HepG2 (cell line): ENCODE measurements at regions not wholly inside any gene's neighbourhood (a gene's known extent, or its start where the extent isn't known, plus 50 kb on each side); places are given as distances from the start of the nearest gene placed in this dataset.

Source experiments
- E2F1 ChIP-seq: sonication (generic); formaldehyde crosslinking; IDR thresholded peaks from 2 replicates; pipeline ENCODE4 v1.5.0; 2020; ENCODE audit warnings: missing genetic modification reagents
- ELF3 ChIP-seq: IDR thresholded peaks from 2 replicates; pipeline ENCODE4 v1.6.1; 2016; ENCODE audit warnings: missing genetic modification reagents, missing compliant biosample characterization
- SAFB2 ChIP-seq: sonication (generic); formaldehyde crosslinking; IDR thresholded peaks from 2 replicates; pipeline ENCODE4 v1.5.1; 2020; ENCODE audit warnings: missing genetic modification reagents, low read depth, mild to moderate bottlenecking, borderline replicate concordance
- SKIL ChIP-seq: sonication (generic); formaldehyde crosslinking; IDR thresholded peaks from 2 replicates; pipeline ENCODE4 v1.8.0; 2022; ENCODE audit warnings: missing genetic modification reagents, mild to moderate bottlenecking, moderate library complexity, borderline replicate concordance
- SOX13 ChIP-seq, 3 experiments: fragments of 450-650 bp in 1 of 3; sonication (generic) in 1 of 3; formaldehyde crosslinking in 1 of 3; IDR thresholded peaks in 2 of 3; conservative IDR thresholded peaks in 1 of 3; 2 replicates each; pipeline versions ENCODE4 v1.5.0 to v1.6.1; 2016 to 2020; ENCODE audit warnings: antibody characterized with exemption in 1 of 3, mild to moderate bottlenecking in 1 of 3, missing compliant biosample characterization in 1 of 3, missing genetic modification reagents in 1 of 3, moderate library complexity in 1 of 3
- TARDBP ChIP-seq: sonication (generic); formaldehyde crosslinking; IDR thresholded peaks from 2 replicates; pipeline ENCODE4 v1.8.0; 2022; ENCODE audit warnings: mild to moderate bottlenecking, missing genetic modification reagents
- ZNF263 ChIP-seq: sonication (generic); formaldehyde crosslinking; IDR thresholded peaks from 2 replicates; pipeline ENCODE4 v1.4.0; 2020; ENCODE audit warnings: missing genetic modification reagents
- ZNF605 ChIP-seq: sonication (generic); formaldehyde crosslinking; IDR thresholded peaks from 2 replicates; pipeline ENCODE4 v1.8.0; 2022; ENCODE audit warnings: mild to moderate bottlenecking, missing genetic modification reagents
- ZNF704 ChIP-seq: sonication (generic); formaldehyde crosslinking; IDR thresholded peaks from 2 replicates; pipeline ENCODE4 v1.8.1; 2023; ENCODE audit warnings: mild to moderate bottlenecking, inconsistent platforms, moderate library complexity, missing genetic modification reagents, borderline replicate concordance
- ZNF788 ChIP-seq: sonication (generic); formaldehyde crosslinking; IDR thresholded peaks from 2 replicates; pipeline ENCODE4 v1.5.0; 2020; ENCODE audit warnings: mild to moderate bottlenecking, missing genetic modification reagents, borderline replicate concordance
- TF ChIP-seq, protein P1 (sequence below): IDR thresholded peaks from 2 replicates; pipeline ENCODE4 v1.6.1; 2016; ENCODE audit warnings: low read depth, missing genetic modification reagents, missing compliant biosample characterization
- TF ChIP-seq, protein P2 (sequence below): sonication (generic); formaldehyde crosslinking; IDR thresholded peaks from 2 replicates; pipeline ENCODE4 v1.4.0; 2020; ENCODE audit warnings: missing genetic modification reagents

DNA sequence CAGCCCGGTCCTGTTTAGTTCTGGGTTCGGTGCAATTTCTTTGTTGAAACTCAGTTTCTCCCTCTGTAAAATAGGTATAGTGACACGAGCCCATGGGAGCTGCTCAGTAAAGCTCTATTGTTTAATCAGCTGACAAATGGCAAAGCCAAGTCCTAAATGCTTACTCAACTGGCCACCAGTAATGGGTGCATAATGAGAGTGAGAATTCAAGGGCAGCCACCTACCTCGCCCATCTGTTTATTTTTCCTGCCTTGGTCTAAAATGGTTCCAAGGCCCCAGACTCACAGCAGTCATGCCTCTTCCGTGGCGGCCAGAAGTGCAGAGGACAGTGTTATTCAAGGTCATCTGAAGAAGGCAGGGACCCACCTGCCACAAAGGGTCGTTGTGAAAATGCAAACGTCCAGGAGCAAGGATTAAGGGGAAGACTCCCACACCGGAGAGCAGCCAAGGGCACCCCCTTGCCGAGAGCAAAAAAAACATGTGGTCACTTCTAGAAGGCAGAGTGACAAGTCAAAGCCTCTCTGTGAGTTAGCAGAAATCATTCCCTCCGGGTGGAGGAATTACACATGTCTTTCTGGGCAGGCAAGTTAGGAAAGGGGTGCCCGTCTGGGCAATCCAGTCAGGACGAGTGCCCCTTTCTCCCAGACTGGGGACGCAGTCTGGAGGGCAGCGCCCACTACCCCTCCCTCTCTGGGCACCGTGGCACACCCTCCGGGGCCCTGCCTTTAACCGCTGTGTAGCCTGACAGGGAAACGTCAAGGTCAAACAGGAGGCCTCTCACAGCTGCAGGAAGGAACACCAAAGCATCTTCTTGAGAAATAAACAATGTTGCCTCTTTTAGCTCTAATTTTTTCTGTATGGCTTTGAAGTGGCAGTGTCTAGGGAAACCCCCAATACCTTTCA is 186.2 kb downstream of the FOXO1 start (continued):
- TF ChIP-seq, protein P1, sequence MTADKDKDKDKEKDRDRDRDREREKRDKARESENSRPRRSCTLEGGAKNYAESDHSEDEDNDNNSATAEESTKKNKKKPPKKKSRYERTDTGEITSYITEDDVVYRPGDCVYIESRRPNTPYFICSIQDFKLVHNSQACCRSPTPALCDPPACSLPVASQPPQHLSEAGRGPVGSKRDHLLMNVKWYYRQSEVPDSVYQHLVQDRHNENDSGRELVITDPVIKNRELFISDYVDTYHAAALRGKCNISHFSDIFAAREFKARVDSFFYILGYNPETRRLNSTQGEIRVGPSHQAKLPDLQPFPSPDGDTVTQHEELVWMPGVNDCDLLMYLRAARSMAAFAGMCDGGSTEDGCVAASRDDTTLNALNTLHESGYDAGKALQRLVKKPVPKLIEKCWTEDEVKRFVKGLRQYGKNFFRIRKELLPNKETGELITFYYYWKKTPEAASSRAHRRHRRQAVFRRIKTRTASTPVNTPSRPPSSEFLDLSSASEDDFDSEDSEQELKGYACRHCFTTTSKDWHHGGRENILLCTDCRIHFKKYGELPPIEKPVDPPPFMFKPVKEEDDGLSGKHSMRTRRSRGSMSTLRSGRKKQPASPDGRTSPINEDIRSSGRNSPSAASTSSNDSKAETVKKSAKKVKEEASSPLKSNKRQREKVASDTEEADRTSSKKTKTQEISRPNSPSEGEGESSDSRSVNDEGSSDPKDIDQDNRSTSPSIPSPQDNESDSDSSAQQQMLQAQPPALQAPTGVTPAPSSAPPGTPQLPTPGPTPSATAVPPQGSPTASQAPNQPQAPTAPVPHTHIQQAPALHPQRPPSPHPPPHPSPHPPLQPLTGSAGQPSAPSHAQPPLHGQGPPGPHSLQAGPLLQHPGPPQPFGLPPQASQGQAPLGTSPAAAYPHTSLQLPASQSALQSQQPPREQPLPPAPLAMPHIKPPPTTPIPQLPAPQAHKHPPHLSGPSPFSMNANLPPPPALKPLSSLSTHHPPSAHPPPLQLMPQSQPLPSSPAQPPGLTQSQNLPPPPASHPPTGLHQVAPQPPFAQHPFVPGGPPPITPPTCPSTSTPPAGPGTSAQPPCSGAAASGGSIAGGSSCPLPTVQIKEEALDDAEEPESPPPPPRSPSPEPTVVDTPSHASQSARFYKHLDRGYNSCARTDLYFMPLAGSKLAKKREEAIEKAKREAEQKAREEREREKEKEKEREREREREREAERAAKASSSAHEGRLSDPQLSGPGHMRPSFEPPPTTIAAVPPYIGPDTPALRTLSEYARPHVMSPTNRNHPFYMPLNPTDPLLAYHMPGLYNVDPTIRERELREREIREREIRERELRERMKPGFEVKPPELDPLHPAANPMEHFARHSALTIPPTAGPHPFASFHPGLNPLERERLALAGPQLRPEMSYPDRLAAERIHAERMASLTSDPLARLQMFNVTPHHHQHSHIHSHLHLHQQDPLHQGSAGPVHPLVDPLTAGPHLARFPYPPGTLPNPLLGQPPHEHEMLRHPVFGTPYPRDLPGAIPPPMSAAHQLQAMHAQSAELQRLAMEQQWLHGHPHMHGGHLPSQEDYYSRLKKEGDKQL (CRISPR knock-in tag): no peak
- TF ChIP-seq, protein P2, sequence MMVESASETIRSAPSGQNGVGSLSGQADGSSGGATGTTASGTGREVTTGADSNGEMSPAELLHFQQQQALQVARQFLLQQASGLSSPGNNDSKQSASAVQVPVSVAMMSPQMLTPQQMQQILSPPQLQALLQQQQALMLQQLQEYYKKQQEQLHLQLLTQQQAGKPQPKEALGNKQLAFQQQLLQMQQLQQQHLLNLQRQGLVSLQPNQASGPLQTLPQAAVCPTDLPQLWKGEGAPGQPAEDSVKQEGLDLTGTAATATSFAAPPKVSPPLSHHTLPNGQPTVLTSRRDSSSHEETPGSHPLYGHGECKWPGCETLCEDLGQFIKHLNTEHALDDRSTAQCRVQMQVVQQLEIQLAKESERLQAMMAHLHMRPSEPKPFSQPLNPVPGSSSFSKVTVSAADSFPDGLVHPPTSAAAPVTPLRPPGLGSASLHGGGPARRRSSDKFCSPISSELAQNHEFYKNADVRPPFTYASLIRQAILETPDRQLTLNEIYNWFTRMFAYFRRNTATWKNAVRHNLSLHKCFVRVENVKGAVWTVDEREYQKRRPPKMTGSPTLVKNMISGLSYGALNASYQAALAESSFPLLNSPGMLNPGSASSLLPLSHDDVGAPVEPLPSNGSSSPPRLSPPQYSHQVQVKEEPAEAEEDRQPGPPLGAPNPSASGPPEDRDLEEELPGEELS (CRISPR knock-in tag): peak; percentile 51
- TF ChIP-seq E2F1 (CRISPR knock-in tag): no peak
- 0 out of 2 replicates have a peak, but pooled peaks have one; percentile 20 for TF ChIP-seq ELF3
- peak; percentile 62; the same call in 1 of the 2 replicates for TF ChIP-seq ZNF263 (CRISPR knock-in tag)
- TF ChIP-seq SOX13 (IDR thresholded peaks at IDR 0.05): no peak
- TF ChIP-seq SOX13 (CRISPR knock-in tag; conservative IDR thresholded peaks at IDR 0.05 in 1 of 2, IDR thresholded peaks at IDR 0.05 in 1 of 2): peak in 1 of 2 experiments; percentile 43; a peak in 1 of 4 replicates
- TF ChIP-seq SAFB2: no peak
- no peak for TF ChIP-seq ZNF605
- TF ChIP-seq SKIL: 0 out of 2 replicates have a peak, but pooled peaks have one; percentile 27
- TF ChIP-seq ZNF704 (CRISPR knock-in tag): no peak
- TF ChIP-seq ZNF788 (CRISPR knock-in tag): peak; percentile 58; the same call in 1 of the 2 replicates
- peak; percentile 53; the same call in 1 of the 2 replicates for TF ChIP-seq TARDBP (CRISPR knock-in tag)
